HG03575 (cell line): ENCODE measurements at regions not wholly inside any gene's neighbourhood (a gene's known extent, or its start where the extent isn't known, plus 50 kb on each side); places are given as distances from the start of the nearest gene placed in this dataset.

Experiments used
- ATAC-seq: cut with Tn5 transposase; IDR thresholded peaks from one replicate; pipeline ENCODE4 v1.9.1; 2021; ENCODE audit not compliant: unreplicated experiment, insufficient number of reproducible peaks, low FRiP score; ENCODE audit errors: extremely low read depth

GRCh38 chr9:16211946-16212345, 658.5 kb downstream of the BNC2 start:
- ATAC-seq: no peak

- no peak for ATAC-seq
These were observed 656.5 kb downstream of the BNC2 start for GRCh38 chr9:16213781-16214515.

- ATAC-seq: no peak
These were observed 655.7 kb downstream of the BNC2 start for GRCh38 chr9:16214677-16215352.

- ATAC-seq: no peak
These were observed 655.2 kb downstream of the BNC2 start for GRCh38 chr9:16215353-16215680.

GRCh38 chr9:16217943-16218701, 652.3 kb downstream of the BNC2 start:
- no peak for ATAC-seq

- no peak for ATAC-seq
These were observed 649.1 kb downstream of the BNC2 start for GRCh38 chr9:16221366-16221765.

GRCh38 chr9:16221822-16222547, 648.5 kb downstream of the BNC2 start:
- ATAC-seq: no peak

- no peak for ATAC-seq
These were observed 647.2 kb downstream of the BNC2 start for GRCh38 chr9:16223074-16223871.

- ATAC-seq: no peak
These were observed 639.7 kb downstream of the BNC2 start for GRCh38 chr9:16230731-16231130.

- ATAC-seq: no peak
These were observed 634.2 kb downstream of the BNC2 start for GRCh38 chr9:16236311-16236710.

- ATAC-seq: no peak
These were observed 633.6 kb downstream of the BNC2 start for GRCh38 chr9:16236882-16237281.

GRCh38 chr9:16238623-16239138, 631.8 kb downstream of the BNC2 start:
- no peak for ATAC-seq

GRCh38 chr9:16241231-16241630, 629.2 kb downstream of the BNC2 start:
- ATAC-seq: no peak

GRCh38 chr9:16243798-16244197, 626.7 kb downstream of the BNC2 start:
- no peak for ATAC-seq

- ATAC-seq: no peak
These were observed 624.6 kb downstream of the BNC2 start for GRCh38 chr9:16245756-16246440.

- ATAC-seq: no peak
These were observed 623.7 kb downstream of the BNC2 start for GRCh38 chr9:16246785-16247184.

- no peak for ATAC-seq
These were observed 623.1 kb downstream of the BNC2 start for GRCh38 chr9:16247188-16247875.
